Spleen (tissue), 11 donors: ENCODE measurements at regions not wholly inside any gene's neighbourhood (a gene's known extent, or its start where the extent isn't known, plus 50 kb on each side); places are given as distances from the start of the nearest gene placed in this dataset.

Source experiments
- DNase-seq: peaks from one replicate; pipeline ENCODE4 v3.0.0-alpha.2; 2020
- H3K27ac ChIP-seq, 8 donors: fragments of 200-600 bp; sonication (generic) in 7 of 8; 1 replicate in 4 of 8; 2 replicates in 4 of 8; pipeline versions ENCODE4 v1.5.0 to v1.8.0; 2016 to 2021; ENCODE audit warnings: inconsistent platforms in 4 of 8, mild to moderate bottlenecking in 4 of 8, moderate library complexity in 1 of 8
- H3K27me3 ChIP-seq, 7 donors: fragments of 200-600 bp; sonication (generic) in 6 of 7; replicated peaks in 1 of 7; 1 replicate in 4 of 7; 2 replicates in 3 of 7; pipeline versions ENCODE4 v1.5.0 to v1.8.0; 2016 to 2021; ENCODE audit warnings: inconsistent platforms in 3 of 7, mild to moderate bottlenecking in 1 of 7
- H3K36me3 ChIP-seq, 6 donors: fragments of 200-600 bp; sonication (generic) in 5 of 6; 1 replicate in 4 of 6; 2 replicates in 2 of 6; pipeline versions ENCODE4 v1.5.0 to v1.8.0; 2016 to 2021; ENCODE audit warnings: inconsistent platforms in 2 of 6
- H3K4me1 ChIP-seq, 6 donors: fragments of 200-600 bp; sonication (generic) in 5 of 6; 1 replicate in 3 of 6; 2 replicates in 3 of 6; pipeline versions ENCODE4 v1.5.0 to v1.8.0; 2016 to 2021; ENCODE audit warnings: inconsistent platforms in 3 of 6
- H3K4me3 ChIP-seq, 8 donors: fragments of 200-600 bp; sonication (generic) in 7 of 8; 1 replicate in 4 of 8; 2 replicates in 4 of 8; pipeline versions ENCODE4 v1.5.0 to v1.8.0; 2016 to 2021; ENCODE audit warnings: inconsistent platforms in 4 of 8, mild to moderate bottlenecking in 4 of 8, moderate library complexity in 2 of 8
- H3K9me3 ChIP-seq, 8 donors: fragments of 200-600 bp; sonication (generic) in 7 of 8; 1 replicate in 4 of 8; 2 replicates in 4 of 8; pipeline versions ENCODE4 v1.5.0 to v1.8.0; 2016 to 2021; ENCODE audit warnings: inconsistent platforms in 4 of 8
- POLR2A ChIP-seq, 3 donors: fragments of 450-650 bp; IDR thresholded peaks; one replicate each; pipeline ENCODE4 v1.5.1; 2017; ENCODE audit warnings: antibody characterized with exemption in 3 of 3, mild to moderate bottlenecking in 1 of 3
- POLR2AphosphoS5 ChIP-seq, 3 donors: sonication (generic); formaldehyde crosslinking; IDR thresholded peaks; one replicate each; pipeline ENCODE4 v1.5.1; 2017; ENCODE audit warnings: antibody characterized with exemption in 3 of 3
- WGBS, 5 donors: extraction: QIAGEN DNeasy Blood & Tissue Kit in 3 of 5; methylation state at CpG; one replicate each; pipeline versions ENCODE4 v1.1.5 to v1.1.7; 2013 to 2018; 5-methylcytosine and 5-hydroxymethylcytosine counted together
- intact Hi-C: fragments of 100-400 bp; cut with DNase I; formaldehyde crosslinking; loops from one replicate; pipeline ENCODE4 v1.15.0; 2023; ENCODE audit warnings: low total_unique reads
- small RNA-seq, 4 donors: library from RNA; depleted of rRNA; stranded (forward); fragments of <200 nt; gene quantifications; one replicate each; pipeline ENCODE3, GENCODE V24; 2016
- TF ChIP-seq, protein P1 (sequence below), 11 experiments: fragments of 200-600 bp in 7 of 11; fragments of 450-650 bp in 4 of 11; sonication (generic) in 4 of 11; IDR thresholded peaks in 8 of 11; conservative IDR thresholded peaks in 3 of 11; 1 replicate in 7 of 11; 2 replicates in 4 of 11; pipeline versions ENCODE4 v1.4.0 to v1.8.0; 2016 to 2021; ENCODE audit warnings: antibody characterized with exemption in 11 of 11, inconsistent platforms in 4 of 11, mild to moderate bottlenecking in 1 of 11
- donor health status: healthy with polysubstance abuse.
- donor health status: DM: no; HTN: no; CAD: no; lungs with moderate emphysema.
- donor health status: DM: no; HTN: no; CAD: no.
- donor health status: Bipolar disorder and iron deficiency.
- donor health status: healthy.
- donor health status: DM: no; HTN: no; CAD: no.
- donor health status: DM: yes; HTN: yes; CAD: no.

DNA sequence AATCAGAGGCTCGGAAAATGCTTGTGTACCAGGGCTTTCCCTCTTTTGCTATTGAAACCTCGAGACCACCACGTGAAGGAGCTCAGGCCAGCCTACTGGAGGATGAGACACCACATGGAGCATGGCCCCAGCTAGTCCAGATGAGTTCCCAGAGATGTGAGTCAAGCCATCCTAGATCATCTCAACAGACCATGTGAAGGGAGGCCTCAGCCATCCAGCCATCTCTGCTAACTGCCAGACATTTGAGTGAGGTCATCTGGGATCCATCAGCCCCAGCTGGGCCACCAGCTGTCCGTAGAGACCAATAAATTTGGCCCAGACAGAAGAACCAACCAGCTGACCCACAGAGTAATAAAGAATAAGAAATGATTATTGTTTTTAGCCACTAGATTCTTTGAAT, 62.8 kb upstream of the PROK2 start:
- no peak overlapping the region for H3K4me3 ChIP-seq
- no peak for DNase-seq
- peaks cover 0 to 10% (median 0%) of the 10 kb centered on the region in 6 donors for H3K4me1 ChIP-seq
- peaks cover 0 to 6% (median 0%) of the 10 kb centered on the region in 7 donors for H3K27me3 ChIP-seq
- no peaks in the 10 kb centered on the region for H3K36me3 ChIP-seq
- intact Hi-C loops: no loop called here
- no peak overlapping the region for H3K27ac ChIP-seq
- WGBS, 5 donors: 70 to 85% (median 75%) methylated on average over 4 of the region's 4 CpGs
- TF ChIP-seq, protein P1, sequence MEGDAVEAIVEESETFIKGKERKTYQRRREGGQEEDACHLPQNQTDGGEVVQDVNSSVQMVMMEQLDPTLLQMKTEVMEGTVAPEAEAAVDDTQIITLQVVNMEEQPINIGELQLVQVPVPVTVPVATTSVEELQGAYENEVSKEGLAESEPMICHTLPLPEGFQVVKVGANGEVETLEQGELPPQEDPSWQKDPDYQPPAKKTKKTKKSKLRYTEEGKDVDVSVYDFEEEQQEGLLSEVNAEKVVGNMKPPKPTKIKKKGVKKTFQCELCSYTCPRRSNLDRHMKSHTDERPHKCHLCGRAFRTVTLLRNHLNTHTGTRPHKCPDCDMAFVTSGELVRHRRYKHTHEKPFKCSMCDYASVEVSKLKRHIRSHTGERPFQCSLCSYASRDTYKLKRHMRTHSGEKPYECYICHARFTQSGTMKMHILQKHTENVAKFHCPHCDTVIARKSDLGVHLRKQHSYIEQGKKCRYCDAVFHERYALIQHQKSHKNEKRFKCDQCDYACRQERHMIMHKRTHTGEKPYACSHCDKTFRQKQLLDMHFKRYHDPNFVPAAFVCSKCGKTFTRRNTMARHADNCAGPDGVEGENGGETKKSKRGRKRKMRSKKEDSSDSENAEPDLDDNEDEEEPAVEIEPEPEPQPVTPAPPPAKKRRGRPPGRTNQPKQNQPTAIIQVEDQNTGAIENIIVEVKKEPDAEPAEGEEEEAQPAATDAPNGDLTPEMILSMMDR (IDR thresholded peaks at IDR 0.05 in 8 of 11, conservative IDR thresholded peaks at IDR 0.05 in 3 of 11): no peak
- no peak for TF ChIP-seq POLR2A (IDR thresholded peaks at IDR 0.05)
- no peak for TF ChIP-seq POLR2AphosphoS5 (IDR thresholded peaks at IDR 0.05)
- peaks cover 0 to 4% (median 0%) of the 10 kb centered on the region in 8 donors for H3K9me3 ChIP-seq

DNA sequence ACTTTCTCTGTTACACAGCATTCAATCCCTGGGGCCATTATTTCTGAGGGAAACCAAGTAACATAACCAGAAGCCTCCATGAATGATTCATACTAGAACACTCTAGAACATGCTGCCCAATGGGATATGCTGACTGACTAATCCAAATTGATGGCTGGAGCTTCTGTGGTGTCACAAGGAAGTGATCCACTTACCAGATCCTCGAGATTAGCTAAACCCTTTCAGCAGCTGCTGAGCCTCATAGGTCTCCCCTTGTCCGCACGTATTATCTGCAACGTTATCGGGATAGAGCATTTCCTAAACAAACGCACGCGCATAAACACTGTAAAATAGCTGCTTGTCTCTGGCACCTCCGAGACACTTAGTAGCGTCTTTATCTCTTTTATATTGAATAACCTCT, 61.2 kb upstream of the PROK2 start:
- H3K4me1 ChIP-seq: peaks cover 0 to 17% (median 0%) of the 10 kb centered on the region in 6 donors
- peaks cover 0 to 6% (median 0%) of the 10 kb centered on the region in 7 donors for H3K27me3 ChIP-seq
- no peak overlapping the region for H3K27ac ChIP-seq
- H3K9me3 ChIP-seq: peaks cover 0 to 4% (median 0%) of the 10 kb centered on the region in 8 donors
- intact Hi-C loops: no loop called here
- TF ChIP-seq, protein P1 (IDR thresholded peaks at IDR 0.05 in 8 of 11, conservative IDR thresholded peaks at IDR 0.05 in 3 of 11): no peak
- no peak for TF ChIP-seq POLR2A (IDR thresholded peaks at IDR 0.05)
- TF ChIP-seq POLR2AphosphoS5 (IDR thresholded peaks at IDR 0.05): no peak
- DNase-seq: no peak
- H3K36me3 ChIP-seq: no peaks in the 10 kb centered on the region
- H3K4me3 ChIP-seq: no peak overlapping the region
- WGBS, 5 donors: 86 to 94% (median 91%) methylated on average over 10 of the region's 10 CpGs

DNA sequence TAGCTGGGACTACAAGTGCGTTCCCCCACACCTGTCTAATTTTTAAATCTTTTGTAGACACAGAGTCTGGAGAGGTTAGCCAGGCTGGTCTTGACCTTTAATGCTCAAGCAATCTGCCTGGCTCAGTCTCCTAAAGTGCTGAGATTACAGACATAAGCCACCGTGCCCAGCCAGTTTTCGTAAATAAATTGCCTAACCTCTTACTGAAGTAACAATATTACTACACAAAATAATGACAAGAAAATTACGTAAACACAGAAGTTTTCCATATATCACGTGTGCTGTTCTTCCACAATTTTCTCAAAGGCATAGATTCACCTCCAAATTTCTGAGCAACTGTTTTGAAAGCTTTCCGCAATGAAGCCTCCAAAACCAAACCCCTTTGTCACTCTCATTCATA, 58.1 kb upstream of the PROK2 start:
- no peaks in the 10 kb centered on the region for H3K27me3 ChIP-seq
- DNase-seq: no peak
- intact Hi-C loops: no loop called here
- H3K27ac ChIP-seq: peak overlapping the region in 7 of 8 donors; percentile 45 to 88 (median 72)
- 52 to 90% (median 71%) methylated on average over 6 of the region's 6 CpGs for WGBS, 5 donors
- H3K9me3 ChIP-seq: no peaks in the 10 kb centered on the region
- TF ChIP-seq, protein P1 (IDR thresholded peaks at IDR 0.05 in 8 of 11, conservative IDR thresholded peaks at IDR 0.05 in 3 of 11): no peak
- H3K4me1 ChIP-seq: peaks cover 0 to 17% (median 0%) of the 10 kb centered on the region in 6 donors
- H3K36me3 ChIP-seq: no peaks in the 10 kb centered on the region
- peak overlapping the region in 1 of 8 donors; percentile 33 for H3K4me3 ChIP-seq

DNA sequence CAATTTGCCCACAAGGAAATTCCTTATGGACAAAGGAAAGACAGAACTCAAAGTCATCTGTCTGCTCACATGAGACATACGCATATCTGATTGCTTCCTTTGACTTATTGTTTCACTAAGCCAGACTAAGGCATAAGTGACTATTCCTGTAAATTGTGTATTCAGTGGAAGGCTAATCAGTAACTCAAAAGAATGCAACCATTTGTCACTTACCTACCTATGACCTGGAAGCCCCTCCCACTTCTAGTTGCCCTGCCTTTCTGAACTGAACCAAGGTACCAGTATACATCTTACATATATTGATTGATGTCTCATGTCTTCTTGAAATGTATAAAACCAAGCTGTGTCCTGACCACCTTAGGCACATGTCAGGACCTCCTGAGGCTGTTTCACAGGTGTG, 53.5 kb upstream of the PROK2 start:
- no peak overlapping the region for H3K4me3 ChIP-seq
- peaks cover 0 to 13% (median 0%) of the 10 kb centered on the region in 6 donors for H3K4me1 ChIP-seq
- intact Hi-C loops: no loop called here
- H3K27ac ChIP-seq: no peak overlapping the region
- TF ChIP-seq, protein P1 (IDR thresholded peaks at IDR 0.05 in 8 of 11, conservative IDR thresholded peaks at IDR 0.05 in 3 of 11): no peak
- TF ChIP-seq POLR2A (IDR thresholded peaks at IDR 0.05): no peak
- no peak for TF ChIP-seq POLR2AphosphoS5 (IDR thresholded peaks at IDR 0.05)
- WGBS, 5 donors: 94 to 100% (median 97%) methylated on average over 1 of the region's 1 CpG
- H3K36me3 ChIP-seq: no peaks in the 10 kb centered on the region
- DNase-seq: no peak
- H3K27me3 ChIP-seq: no peaks in the 10 kb centered on the region
- no peaks in the 10 kb centered on the region for H3K9me3 ChIP-seq

Small RNA genes lying in the stretch of these regions (small RNA-seq; reads per million reads assigned to genes)
- gene AC104435.1 (0 reads per million in 4 donors), gene AC105265.1 (0 reads per million in 4 donors), gene RNA5SP136 (0 reads per million in 4 donors), gene RNU1-62P (0 reads per million in 4 donors), gene UBE2Q2P9 (0 reads per million in 4 donors)
